ENCODE measurements at regions not wholly inside any gene's neighbourhood (a gene's known extent, or its start where the extent isn't known, plus 50 kb on each side); places are given as distances from the start of the nearest gene placed in this dataset.
"Not testable (repeated sequence)": the region's sequence is repeated elsewhere in the genome, so short reads cannot be mapped to it uniquely, and the experiment has no call there.

DNA sequence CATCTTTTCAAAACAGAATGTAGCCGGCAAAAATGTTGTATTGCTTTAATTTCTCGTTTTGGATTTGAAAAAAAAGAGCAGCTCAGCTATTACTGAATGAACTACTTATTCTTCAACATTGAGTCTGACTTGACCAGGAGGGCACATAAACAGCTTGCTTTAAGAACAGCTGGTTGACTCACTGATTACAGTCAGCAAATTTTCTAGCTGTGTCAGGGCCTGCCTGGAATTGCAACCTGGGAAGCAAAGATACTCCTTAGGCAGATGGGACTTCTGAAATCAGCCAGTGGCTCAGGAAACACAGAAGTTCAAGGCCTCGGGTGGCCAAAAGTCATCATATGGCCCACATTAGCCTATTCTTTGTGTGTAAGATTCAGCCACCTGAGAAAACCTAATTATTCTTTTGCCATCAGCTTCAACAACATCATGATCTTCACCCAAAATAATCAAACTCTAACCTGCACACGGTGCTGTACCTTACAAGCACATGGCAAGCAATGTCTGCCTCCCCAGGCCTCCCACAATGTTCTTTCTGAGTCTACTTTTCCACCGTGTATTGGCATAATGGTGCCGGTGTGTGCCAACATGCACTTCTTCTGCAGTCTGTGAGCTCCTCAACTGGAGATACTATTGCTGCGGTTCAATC is 307.2 kb downstream of the HHIPL2 start:
- DNase-seq (ENCODE audit: low spot score): no peak

GRCh38 chr1:222239130-222239529 is 308.8 kb downstream of the HHIPL2 start:
- no peak for DNase-seq (ENCODE audit: low spot score)

DNA sequence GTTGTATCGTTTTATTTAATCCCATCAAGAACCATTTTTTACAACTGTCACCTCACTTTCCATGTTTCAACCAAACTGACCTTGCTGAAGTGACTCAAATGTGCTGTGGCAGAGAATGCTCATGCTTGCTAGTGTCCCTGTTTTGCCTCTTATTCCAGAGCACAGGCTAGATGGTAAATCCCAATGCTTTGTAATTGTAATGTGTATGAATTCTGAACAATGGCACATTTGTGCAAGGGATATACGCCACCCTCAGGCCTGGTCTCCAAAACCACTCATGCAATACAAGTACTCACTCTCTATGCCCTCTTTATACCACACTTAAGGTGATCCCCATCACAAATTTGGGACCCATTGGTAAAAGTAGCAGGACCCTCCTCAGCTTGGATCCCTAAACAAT is 313.6 kb downstream of the HHIPL2 start:
- no peak for DNase-seq (ENCODE audit: low spot score)

GRCh38 chr1:222233444-222234158 is 314.3 kb downstream of the HHIPL2 start:
- DNase-seq (ENCODE audit: low spot score): no peak

DNA sequence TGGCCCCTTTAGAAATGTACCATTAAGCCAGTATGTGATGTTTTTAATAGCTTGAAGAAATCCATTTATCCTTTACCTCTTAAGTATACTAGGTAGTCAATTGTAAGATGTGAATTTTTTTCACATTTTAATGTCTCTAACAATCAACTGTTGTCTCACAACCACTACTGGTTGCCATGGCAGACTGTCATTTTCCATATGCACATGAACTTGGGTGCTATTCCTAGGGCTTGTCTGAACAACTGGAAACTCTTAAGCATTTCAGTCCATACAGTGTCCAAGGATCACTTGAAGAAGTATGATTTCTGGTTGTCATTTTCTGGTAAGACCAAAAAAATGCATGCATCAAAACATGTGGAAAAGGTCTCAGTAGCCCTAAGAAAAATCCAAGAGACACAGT is 315.1 kb downstream of the HHIPL2 start:
- DNase-seq (ENCODE audit: low spot score): no peak

GRCh38 chr1:222229672-222230312 is 318.1 kb downstream of the HHIPL2 start:
- no peak for DNase-seq (ENCODE audit: low spot score)

DNA sequence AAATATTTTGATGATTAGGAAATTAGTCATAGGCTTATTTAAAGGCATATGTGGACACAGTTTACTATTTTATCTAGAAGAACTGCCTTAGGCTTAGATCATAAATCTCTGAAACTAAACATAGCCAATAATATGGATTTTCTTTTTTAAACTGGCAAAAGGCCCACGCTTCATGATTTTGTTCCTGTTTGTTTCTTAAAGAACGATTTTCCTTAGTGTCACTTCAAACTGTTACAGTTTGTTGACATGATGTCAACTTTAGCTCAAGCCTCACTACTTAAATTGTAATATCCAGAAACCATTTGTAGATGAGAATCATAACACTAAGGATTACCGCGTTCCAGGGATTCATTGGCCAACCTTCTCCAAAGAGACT is 322.6 kb downstream of the HHIPL2 start:
- no peak for DNase-seq (ENCODE audit: low spot score)

DNA sequence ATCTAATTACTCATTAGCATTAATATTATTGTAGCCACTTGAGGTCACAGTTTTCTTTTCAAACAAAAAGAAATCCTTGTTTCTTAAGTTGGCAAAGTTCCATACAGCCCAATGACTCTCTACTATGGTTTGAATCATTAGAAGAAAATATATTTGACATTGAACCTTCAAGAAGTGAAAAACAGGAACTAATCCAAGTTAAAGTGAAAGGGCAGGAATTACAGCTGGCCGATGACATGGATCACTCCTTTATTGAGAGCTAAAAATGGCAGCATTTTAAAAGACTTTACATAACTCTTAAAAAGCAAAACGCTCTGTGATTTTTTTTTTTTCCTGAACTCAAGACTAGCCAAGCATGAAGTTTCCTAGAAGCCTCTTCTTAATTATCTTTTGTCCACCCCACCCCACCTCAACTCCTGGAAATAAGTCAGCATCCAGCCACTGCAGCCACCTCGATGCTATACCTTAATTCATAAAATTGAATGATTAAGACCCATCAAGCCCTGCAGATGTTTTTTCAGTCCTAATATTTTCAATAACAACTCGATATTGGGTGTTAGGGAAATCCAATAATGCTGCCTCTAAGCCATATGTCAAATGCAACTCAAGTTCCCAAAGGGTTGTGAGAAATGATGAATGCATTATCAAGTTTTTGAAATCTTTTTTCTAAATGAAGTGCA is 323.1 kb downstream of the HHIPL2 start:
- no peak for DNase-seq (ENCODE audit: low spot score)

DNA sequence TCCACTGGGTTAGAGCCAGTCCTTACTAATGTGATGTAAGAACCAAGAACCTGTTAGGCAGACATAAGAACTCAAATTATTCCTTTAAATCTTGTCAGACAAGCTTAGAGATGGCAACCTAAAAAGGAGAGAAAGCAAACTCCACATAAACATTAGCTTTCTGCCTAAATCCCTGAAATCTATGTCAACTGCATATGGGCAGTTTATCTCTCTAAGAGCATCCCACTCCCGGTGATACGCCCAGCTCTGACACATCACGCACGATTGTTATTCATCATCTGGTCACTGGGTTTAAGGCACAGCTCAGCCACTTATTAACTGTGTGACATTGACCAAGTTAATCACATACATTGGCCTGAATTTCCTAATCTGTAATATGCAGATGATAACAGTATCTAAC is 323.7 kb downstream of the HHIPL2 start:
- no peak for DNase-seq (ENCODE audit: low spot score)

GRCh38 chr1:222223010-222223409 is 324.9 kb downstream of the HHIPL2 start:
- no peak for DNase-seq (ENCODE audit: low spot score)

GRCh38 chr1:222216255-222216754 is 331.6 kb downstream of the HHIPL2 start:
- DNase-seq (ENCODE audit: low spot score): no peak

DNA sequence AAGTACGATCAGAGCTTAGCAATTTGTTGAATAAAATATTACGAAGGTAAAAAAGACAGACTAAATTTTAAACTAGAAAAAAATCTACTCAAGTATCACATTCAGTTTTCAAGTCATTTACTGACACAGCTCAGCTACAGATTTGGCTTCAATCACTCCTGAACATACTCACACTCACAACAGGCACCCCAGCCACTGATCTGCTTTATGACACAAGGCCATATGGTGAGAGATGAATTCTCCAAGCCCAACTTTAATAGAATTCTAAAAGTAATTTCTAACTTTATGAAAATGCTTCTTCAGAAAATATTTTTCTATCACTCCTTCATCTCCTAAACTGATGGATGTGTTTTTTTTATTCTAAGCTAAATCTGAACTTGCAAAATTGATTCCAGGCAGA is 337.1 kb downstream of the HHIPL2 start:
- no peak for DNase-seq (ENCODE audit: low spot score)

GRCh38 chr1:222204475-222204874 is 343.4 kb downstream of the HHIPL2 start:
- no peak for DNase-seq (ENCODE audit: low spot score)

DNA sequence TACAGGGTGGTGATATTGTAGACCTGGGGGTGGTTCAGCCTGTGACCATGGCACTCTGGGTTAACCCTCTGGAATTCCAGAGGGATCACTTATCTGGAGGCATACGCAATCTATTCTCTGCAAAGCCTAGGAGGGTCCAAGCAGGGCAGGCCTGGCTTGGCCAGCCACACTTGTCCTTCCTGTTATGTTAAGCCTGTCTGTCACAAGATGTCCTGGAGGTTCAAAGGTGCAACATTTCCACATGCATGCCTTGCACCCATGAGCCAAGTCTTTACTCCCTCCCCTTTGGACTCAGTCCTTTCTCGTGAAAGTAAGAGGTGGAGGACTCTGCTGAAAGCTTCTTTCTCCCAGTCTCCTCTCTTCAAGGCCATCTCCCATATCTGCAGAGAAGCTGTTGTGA is 345.1 kb downstream of the HHIPL2 start:
- no peak for DNase-seq (ENCODE audit: low spot score)

- DNase-seq (ENCODE audit: low spot score): no peak
These were observed 351.2 kb downstream of the HHIPL2 start for GRCh38 chr1:222196736-222197135.

- no peak for DNase-seq (ENCODE audit: low spot score)
These were observed 351.6 kb downstream of the HHIPL2 start for GRCh38 chr1:222196288-222196687.

- DNase-seq (ENCODE audit: low spot score): no peak
These were observed 352.0 kb downstream of the HHIPL2 start for GRCh38 chr1:222195857-222196256.

GRCh38 chr1:222189218-222189617 is 358.7 kb downstream of the HHIPL2 start:
- DNase-seq (ENCODE audit: low spot score): no peak

GRCh38 chr1:222187566-222188332 is 360.2 kb downstream of the HHIPL2 start:
- DNase-seq (ENCODE audit: low spot score): no peak

- DNase-seq (ENCODE audit: low spot score): no peak
These were observed 365.3 kb downstream of the HHIPL2 start for GRCh38 chr1:222182641-222183040.

DNA sequence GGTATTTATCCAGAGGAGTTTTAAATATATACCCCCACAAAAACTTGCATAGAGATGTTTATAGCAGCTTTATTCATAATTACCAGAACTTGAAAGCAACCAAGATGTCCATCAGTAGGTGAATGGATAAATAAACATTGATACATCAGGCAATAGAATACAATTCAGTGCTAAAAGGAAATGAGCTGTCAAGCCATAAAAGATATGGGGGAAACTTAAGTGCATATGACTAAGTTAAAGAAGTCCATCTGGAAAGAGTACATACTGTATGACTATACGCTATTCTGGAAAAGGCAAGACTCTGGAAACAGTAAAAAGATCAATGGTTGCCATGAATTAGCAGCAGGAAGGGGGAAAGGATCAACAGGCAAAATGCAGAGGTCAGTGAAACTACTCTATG is 366.7 kb downstream of the HHIPL2 start:
- no peak for DNase-seq (ENCODE audit: low spot score)

- not testable (repeated sequence) for DNase-seq (ENCODE audit: low spot score)
These were observed 370.4 kb downstream of the HHIPL2 start for GRCh38 chr1:222177496-222177895.

Measured in hepatic stellate cell (primary cell).